Colonic mucosa (tissue), 4 donors: ENCODE measurements at regions not wholly inside any gene's neighbourhood (a gene's known extent, or its start where the extent isn't known, plus 50 kb on each side); places are given as distances from the start of the nearest gene placed in this dataset.

Experiments used
- DNase-seq: peaks from one replicate; pipeline ENCODE4 v3.0.0-alpha.2; 2020
- H3K27ac ChIP-seq: fragments of 200-600 bp; one replicate; pipeline ENCODE4 v1.8.0; 2021
- H3K27me3 ChIP-seq: fragments of 200-600 bp; one replicate; pipeline ENCODE4 v1.8.0; 2021
- H3K36me3 ChIP-seq: fragments of 200-600 bp; one replicate; pipeline ENCODE4 v1.8.0; 2021
- H3K4me1 ChIP-seq: fragments of 200-600 bp; one replicate; pipeline ENCODE4 v1.8.0; 2021; ENCODE audit warnings: mild to moderate bottlenecking
- H3K4me3 ChIP-seq: fragments of 200-600 bp; one replicate; pipeline ENCODE4 v1.8.0; 2021
- H3K9ac ChIP-seq, 2 donors: one replicate each; pipeline ENCODE4 v1.7.0; 2013; ENCODE audit warnings: control low read depth in 2 of 2, low read depth in 2 of 2, low read length in 2 of 2
- H3K9me3 ChIP-seq: fragments of 200-600 bp; one replicate; pipeline ENCODE4 v1.8.0; 2021
- CTCF ChIP-seq: fragments of 200-600 bp; IDR thresholded peaks from one replicate; pipeline ENCODE4 v1.8.0; 2022; ENCODE audit warnings: antibody characterized with exemption, mild to moderate bottlenecking
- intact Hi-C: fragments of 100-400 bp; cut with DNase I; formaldehyde crosslinking; loops from one replicate; pipeline ENCODE4 v1.14.1; 2022
- donor health status: healthy.
- donor health status: DM: no; HTN: no; CAD: no.
- donor health status: DM: no; HTN: no; CAD: no.

GRCh38 chr7:41134300-41135255 lies 568.3 kb downstream of the INHBA start:
- Histone ChIP-seq H3K36me3 (no peaks in the 10 kb centered on the region), H3K27ac (no peak overlapping the region), H3K9me3 (no peaks in the 10 kb centered on the region), H3K4me1 (no peaks in the 10 kb centered on the region), H3K4me3 (no peak overlapping the region), H3K9ac (no peak overlapping the region), H3K27me3 (no peaks in the 10 kb centered on the region)
- no peak for DNase-seq
- intact Hi-C loops = no loop called here
- TF ChIP-seq CTCF = no peak

- no peaks in the 10 kb centered on the region for H3K36me3 ChIP-seq
- H3K9ac ChIP-seq = no peak overlapping the region
- H3K9me3 ChIP-seq = no peaks in the 10 kb centered on the region
- no peaks in the 10 kb centered on the region for H3K27me3 ChIP-seq
- no peak for DNase-seq
- H3K4me1 ChIP-seq = no peaks in the 10 kb centered on the region
- no peak overlapping the region for H3K27ac ChIP-seq
- H3K4me3 ChIP-seq = no peak overlapping the region
- intact Hi-C loops = no loop called here
- TF ChIP-seq CTCF = no peak
These were observed 569.1 kb downstream of the INHBA start for GRCh38 chr7:41133690-41134299.

- Histone ChIP-seq H3K9ac (no peak overlapping the region), H3K36me3 (no peaks in the 10 kb centered on the region), H3K4me3 (no peak overlapping the region), H3K27ac (no peak overlapping the region), H3K27me3 (no peaks in the 10 kb centered on the region), H3K4me1 (no peaks in the 10 kb centered on the region), H3K9me3 (no peaks in the 10 kb centered on the region)
- TF ChIP-seq CTCF = no peak
- no peak for DNase-seq
- intact Hi-C loops = no loop called here
These were observed 570.9 kb downstream of the INHBA start for GRCh38 chr7:41131956-41132355.

- Histone ChIP-seq H3K4me3 (no peak overlapping the region), H3K27ac (no peak overlapping the region), H3K27me3 (no peaks in the 10 kb centered on the region), H3K9ac (no peak overlapping the region), H3K9me3 (no peaks in the 10 kb centered on the region), H3K36me3 (no peaks in the 10 kb centered on the region), H3K4me1 (no peaks in the 10 kb centered on the region)
- TF ChIP-seq CTCF = no peak
- intact Hi-C loops = no loop called here
- DNase-seq = no peak
These were observed 572.2 kb downstream of the INHBA start for GRCh38 chr7:41130561-41131236.

- H3K4me3 ChIP-seq = no peak overlapping the region
- no peak for DNase-seq
- H3K27ac ChIP-seq = no peak overlapping the region
- H3K4me1 ChIP-seq = no peaks in the 10 kb centered on the region
- intact Hi-C loops = no loop called here
- TF ChIP-seq CTCF = no peak
- no peaks in the 10 kb centered on the region for H3K36me3 ChIP-seq
- H3K9ac ChIP-seq = no peak overlapping the region
- H3K9me3 ChIP-seq = no peaks in the 10 kb centered on the region
- H3K27me3 ChIP-seq = no peaks in the 10 kb centered on the region
These were observed 572.8 kb downstream of the INHBA start for GRCh38 chr7:41130086-41130485.
